Mesendoderm (in vitro differentiated cells): ENCODE measurements at regions not wholly inside any gene's neighbourhood (a gene's known extent, or its start where the extent isn't known, plus 50 kb on each side); places are given as distances from the start of the nearest gene placed in this dataset.

Source experiments
- DNase-seq: peaks from one replicate; pipeline ENCODE4 v3.0.0; 2013
- H2AK5ac ChIP-seq: 2 replicates; pipeline ENCODE4 v1.6.1; 2013; ENCODE audit warnings: low read length, inconsistent platforms
- H2BK120ac ChIP-seq: 2 replicates; pipeline ENCODE4 v1.6.1; 2013; ENCODE audit warnings: low read depth, mild to moderate bottlenecking, low read length, moderate library complexity, mixed read lengths
- H2BK15ac ChIP-seq: replicated peaks from 2 replicates; pipeline ENCODE4 v1.6.1; 2013; ENCODE audit warnings: low read depth, mild to moderate bottlenecking, moderate library complexity
- H2BK5ac ChIP-seq: 2 replicates; pipeline ENCODE4 v1.6.1; 2013; ENCODE audit warnings: low read length, inconsistent platforms
- H3K18ac ChIP-seq: 2 replicates; pipeline ENCODE4 v1.6.1; 2013; ENCODE audit warnings: mild to moderate bottlenecking, low read length, mixed read lengths
- H3K23ac ChIP-seq: one replicate; pipeline ENCODE4 v1.6.1; 2013; ENCODE audit warnings: low read length
- H3K27ac ChIP-seq: 2 replicates; pipeline ENCODE4 v1.5.1; 2013; ENCODE audit warnings: low read depth, mild to moderate bottlenecking, inconsistent platforms, low read length, moderate library complexity
- H3K27me3 ChIP-seq: 2 replicates; pipeline ENCODE4 v1.6.1; 2013; ENCODE audit warnings: low read length, control low read depth, mild to moderate bottlenecking, inconsistent platforms; ENCODE audit not compliant: insufficient read depth, poor library complexity
- H3K36me3 ChIP-seq: 2 replicates; pipeline ENCODE4 v1.6.1; 2013; ENCODE audit warnings: low read length, inconsistent platforms; ENCODE audit not compliant: control insufficient read depth, insufficient read depth
- H3K4ac ChIP-seq: one replicate; pipeline ENCODE4 v1.6.1; 2013; ENCODE audit warnings: low read depth, mild to moderate bottlenecking, low read length, moderate library complexity
- H3K4me1 ChIP-seq: 2 replicates; pipeline ENCODE4 v1.6.1; 2013; ENCODE audit warnings: low read depth, low read length, inconsistent platforms; ENCODE audit not compliant: control insufficient read depth
- H3K4me2 ChIP-seq: 2 replicates; pipeline ENCODE4 v1.6.1; 2013; ENCODE audit warnings: low read length
- H3K4me3 ChIP-seq: 2 replicates; pipeline ENCODE4 v1.5.1; 2013; ENCODE audit warnings: mild to moderate bottlenecking, low read length
- H3K56ac ChIP-seq: one replicate; pipeline ENCODE4 v1.6.1; 2013; ENCODE audit warnings: low read length
- H3K79me1 ChIP-seq: 2 replicates; pipeline ENCODE4 v1.6.1; 2013; ENCODE audit warnings: low read length, inconsistent platforms
- H3K79me2 ChIP-seq: 2 replicates; pipeline ENCODE4 v1.6.1; 2013; ENCODE audit warnings: mild to moderate bottlenecking, low read length; ENCODE audit not compliant: control insufficient read depth, insufficient read depth
- H3K9ac ChIP-seq: 2 replicates; pipeline ENCODE4 v1.6.1; 2013; ENCODE audit warnings: low read length, inconsistent platforms
- H4K5ac ChIP-seq: one replicate; pipeline ENCODE4 v1.6.1; 2013; ENCODE audit warnings: low read length
- H4K8ac ChIP-seq: one replicate; pipeline ENCODE4 v1.6.1; 2013; ENCODE audit warnings: low read depth, mild to moderate bottlenecking, control low read depth, low read length, moderate library complexity
- WGBS: extraction: QIAGEN DNeasy Blood & Tissue Kit; methylation state at CpG from one replicate; pipeline ENCODE4 v1.1.7; 2013; ENCODE audit warnings: low lambda C conversion rate, missing lambda C conversion rate; ENCODE audit not compliant: insufficient coverage; ENCODE audit errors: extremely low coverage; 5-methylcytosine and 5-hydroxymethylcytosine counted together

DNA sequence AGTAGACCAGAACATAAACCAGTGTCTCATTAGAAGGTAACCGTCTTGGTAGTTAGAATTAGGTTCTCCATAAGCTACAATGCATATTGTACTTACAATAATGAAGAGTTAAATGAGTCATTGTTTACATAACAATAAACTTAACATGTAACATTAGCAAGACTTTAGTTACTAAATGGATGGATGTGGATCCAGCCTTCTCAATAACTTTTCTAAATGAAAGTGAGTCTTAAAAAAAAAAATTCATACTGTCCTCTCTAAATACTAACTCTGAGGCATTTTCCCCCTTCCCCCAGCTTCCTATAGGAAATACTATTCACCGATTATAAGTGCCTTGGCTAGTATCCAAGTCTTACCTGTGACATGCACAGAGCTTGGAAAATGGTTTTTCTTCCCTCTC, 155.3 kb downstream of the CYB561 start:
- WGBS: no CpG with 5 or more reads among the region's 2 CpGs
- no peaks in the 10 kb centered on the region for H3K4me1 ChIP-seq
- H3K79me1 ChIP-seq: no peaks in the 10 kb centered on the region
- no peak for DNase-seq
- no peak overlapping the region for H3K4me3 ChIP-seq
- H3K27me3 ChIP-seq: no peaks in the 10 kb centered on the region
- no peak overlapping the region for H2BK5ac ChIP-seq
- no peak overlapping the region for H2AK5ac ChIP-seq
- H3K23ac ChIP-seq: no peak overlapping the region
- no peak overlapping the region for H3K4me2 ChIP-seq
- H3K56ac ChIP-seq: no peak overlapping the region
- H4K8ac ChIP-seq: no peak overlapping the region
- H3K4ac ChIP-seq: no peak overlapping the region
- no peaks in the 10 kb centered on the region for H3K79me2 ChIP-seq
- H3K9ac ChIP-seq: no peak overlapping the region
- H2BK15ac ChIP-seq: no peak overlapping the region
- no peak overlapping the region for H2BK120ac ChIP-seq
- H3K27ac ChIP-seq: no peak overlapping the region
- H3K36me3 ChIP-seq: no peaks in the 10 kb centered on the region
- H4K5ac ChIP-seq: no peak overlapping the region
- H3K18ac ChIP-seq: no peak overlapping the region

DNA sequence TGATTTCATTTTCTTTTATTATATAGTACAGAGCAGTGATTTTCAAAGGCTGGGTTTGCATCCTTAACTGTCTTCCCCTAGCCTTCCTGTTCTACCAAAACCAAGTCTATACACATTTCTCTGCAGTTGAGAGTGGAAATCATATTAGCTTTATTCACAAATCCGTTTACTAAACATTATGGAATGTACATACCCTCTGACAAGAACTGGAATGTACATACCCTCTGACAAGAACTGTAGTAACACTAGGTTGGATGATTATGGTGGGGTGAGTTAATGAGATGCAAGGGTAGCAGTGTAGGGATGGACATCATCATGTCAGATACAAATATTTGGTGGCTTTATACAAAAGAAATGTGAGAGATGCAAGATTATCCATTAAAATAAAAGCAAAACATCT, 154.8 kb downstream of the CYB561 start:
- no CpG with 5 or more reads among the region's 1 CpG for WGBS

DNA sequence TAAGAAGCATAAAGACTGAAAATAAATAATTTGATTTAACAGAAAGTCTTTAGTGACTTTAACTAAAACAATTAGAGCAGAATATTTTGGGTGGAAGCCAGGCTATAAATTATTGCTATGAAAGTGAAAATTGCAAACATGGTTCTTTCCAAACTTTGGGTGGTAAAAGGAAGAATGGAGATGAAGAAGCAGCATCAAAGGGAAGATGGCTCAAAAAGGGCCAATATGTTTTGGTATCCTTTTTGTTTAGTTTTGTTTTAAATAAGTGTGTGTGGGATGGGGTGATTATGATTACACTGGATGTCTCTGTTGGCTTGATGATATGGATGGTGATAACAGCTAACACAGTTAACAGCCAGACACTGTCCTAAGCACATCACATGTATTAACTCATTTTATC, 153.7 kb downstream of the CYB561 start:
- H3K79me2 ChIP-seq: no peaks in the 10 kb centered on the region
- no peak overlapping the region for H3K18ac ChIP-seq
- H4K8ac ChIP-seq: no peak overlapping the region
- no peak overlapping the region for H3K4me2 ChIP-seq
- DNase-seq: no peak
- H4K5ac ChIP-seq: no peak overlapping the region
- H2AK5ac ChIP-seq: no peak overlapping the region
- no peak overlapping the region for H3K27ac ChIP-seq
- no peaks in the 10 kb centered on the region for H3K36me3 ChIP-seq
- no peak overlapping the region for H3K56ac ChIP-seq
- no peaks in the 10 kb centered on the region for H3K4me1 ChIP-seq
- no peak overlapping the region for H3K9ac ChIP-seq
- no peak overlapping the region for H3K23ac ChIP-seq
- no peak overlapping the region for H2BK5ac ChIP-seq
- no peak overlapping the region for H3K4ac ChIP-seq
- no peak overlapping the region for H3K4me3 ChIP-seq
- H2BK15ac ChIP-seq: no peak overlapping the region
- H3K27me3 ChIP-seq: no peaks in the 10 kb centered on the region
- H2BK120ac ChIP-seq: no peak overlapping the region
- H3K79me1 ChIP-seq: no peaks in the 10 kb centered on the region

More for the DNA sequence above, 154.8 kb downstream of the CYB561 start:
- H3K4me2 ChIP-seq: no peak overlapping the region
- H3K79me2 ChIP-seq: no peaks in the 10 kb centered on the region
- H2BK5ac ChIP-seq: no peak overlapping the region
- H3K27me3 ChIP-seq: no peaks in the 10 kb centered on the region
- no peak overlapping the region for H2AK5ac ChIP-seq
- H2BK120ac ChIP-seq: no peak overlapping the region
- no peaks in the 10 kb centered on the region for H3K4me1 ChIP-seq
- H3K27ac ChIP-seq: no peak overlapping the region
- no peak overlapping the region for H3K56ac ChIP-seq
- no peak overlapping the region for H3K4me3 ChIP-seq
- no peak overlapping the region for H4K8ac ChIP-seq
- no peak overlapping the region for H2BK15ac ChIP-seq
- H3K18ac ChIP-seq: no peak overlapping the region
- no peak for DNase-seq
- no peak overlapping the region for H3K23ac ChIP-seq
- H3K9ac ChIP-seq: no peak overlapping the region
- H3K79me1 ChIP-seq: no peaks in the 10 kb centered on the region
- H4K5ac ChIP-seq: no peak overlapping the region
- no peak overlapping the region for H3K4ac ChIP-seq
- H3K36me3 ChIP-seq: no peaks in the 10 kb centered on the region

DNA sequence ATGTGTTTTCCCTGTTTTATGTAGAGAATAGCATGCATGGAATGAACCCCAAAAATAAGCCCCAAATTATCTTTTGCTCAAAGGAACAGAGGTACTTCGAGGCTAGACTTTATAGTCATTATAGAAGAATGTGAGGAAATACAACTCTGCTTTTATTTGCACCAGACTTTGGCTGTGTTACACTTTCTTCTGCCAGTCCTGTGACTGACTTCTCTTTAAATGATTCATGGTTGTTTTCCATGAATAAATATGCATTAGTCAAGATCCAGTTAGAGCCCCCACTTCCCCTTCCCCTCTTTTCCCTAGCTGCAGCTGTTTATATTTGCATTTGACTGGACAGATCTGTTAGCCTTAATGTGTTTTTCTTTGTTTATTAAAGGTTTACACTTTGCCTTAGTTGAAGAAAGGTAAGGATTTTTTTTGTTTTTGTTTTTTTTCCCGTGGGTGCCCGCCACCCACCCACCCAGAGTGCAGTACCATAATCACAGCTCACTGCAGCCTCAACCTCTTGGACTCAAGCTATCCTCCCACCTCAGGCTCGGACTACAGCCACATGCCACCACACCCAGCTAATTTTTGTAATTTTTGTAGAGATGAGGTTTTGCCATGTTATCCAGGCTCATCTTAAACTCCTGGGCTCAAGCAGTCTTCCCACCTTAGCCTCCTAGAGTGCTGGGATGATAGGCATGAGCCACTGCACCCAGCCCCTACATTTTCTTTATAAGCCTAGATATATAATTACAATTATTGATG, 152.6 kb downstream of the CYB561 start:
- Histone ChIP-seq H2BK5ac (no peak overlapping the region), H4K5ac (no peak overlapping the region), H3K56ac (no peak overlapping the region), H3K27ac (no peak overlapping the region), H3K4me1 (no peaks in the 10 kb centered on the region), H4K8ac (no peak overlapping the region), H3K79me1 (no peaks in the 10 kb centered on the region), H3K9ac (no peak overlapping the region), H2BK120ac (no peak overlapping the region), H3K27me3 (no peaks in the 10 kb centered on the region), H3K4ac (no peak overlapping the region), H3K4me3 (no peak overlapping the region), H2BK15ac (no peak overlapping the region), H3K79me2 (no peaks in the 10 kb centered on the region), H3K23ac (no peak overlapping the region), H3K4me2 (no peak overlapping the region), H3K18ac (no peak overlapping the region), H2AK5ac (no peak overlapping the region), H3K36me3 (no peaks in the 10 kb centered on the region)
- DNase-seq: no peak
- WGBS: no CpG with 5 or more reads among the region's 4 CpGs

DNA sequence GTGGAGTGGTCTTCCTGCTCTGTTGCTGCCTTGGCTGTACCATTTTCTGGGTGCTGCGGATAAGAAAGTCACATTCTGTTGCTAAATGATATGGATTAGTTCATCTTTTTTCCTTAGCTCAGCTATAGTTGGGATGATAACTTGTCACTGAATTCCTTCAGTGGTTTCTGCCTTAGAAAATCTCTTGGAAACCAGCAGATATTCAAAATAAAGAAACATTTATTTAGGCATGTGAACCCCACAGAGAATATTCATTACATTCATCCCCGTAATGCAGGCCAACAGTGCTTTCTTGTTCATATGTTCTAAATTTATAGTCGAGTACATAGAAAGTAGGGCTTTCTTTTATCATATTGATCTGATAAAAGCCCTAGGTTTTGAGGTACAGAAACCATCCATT, 151.3 kb downstream of the CYB561 start:
- H3K18ac ChIP-seq: no peak overlapping the region
- H2BK15ac ChIP-seq: no peak overlapping the region
- no peak overlapping the region for H4K5ac ChIP-seq
- no peak overlapping the region for H3K56ac ChIP-seq
- H3K27ac ChIP-seq: no peak overlapping the region
- no peak overlapping the region for H3K9ac ChIP-seq
- H3K27me3 ChIP-seq: no peaks in the 10 kb centered on the region
- no peak overlapping the region for H3K4me3 ChIP-seq
- no CpG with 5 or more reads among the region's 3 CpGs for WGBS
- H3K4me2 ChIP-seq: no peak overlapping the region
- no peak overlapping the region for H3K23ac ChIP-seq
- H3K79me2 ChIP-seq: no peaks in the 10 kb centered on the region
- no peak overlapping the region for H2AK5ac ChIP-seq
- H3K4ac ChIP-seq: no peak overlapping the region
- DNase-seq: no peak
- no peaks in the 10 kb centered on the region for H3K4me1 ChIP-seq
- no peak overlapping the region for H2BK120ac ChIP-seq
- H3K79me1 ChIP-seq: no peaks in the 10 kb centered on the region
- H3K36me3 ChIP-seq: no peaks in the 10 kb centered on the region
- H4K8ac ChIP-seq: no peak overlapping the region
- no peak overlapping the region for H2BK5ac ChIP-seq

DNA sequence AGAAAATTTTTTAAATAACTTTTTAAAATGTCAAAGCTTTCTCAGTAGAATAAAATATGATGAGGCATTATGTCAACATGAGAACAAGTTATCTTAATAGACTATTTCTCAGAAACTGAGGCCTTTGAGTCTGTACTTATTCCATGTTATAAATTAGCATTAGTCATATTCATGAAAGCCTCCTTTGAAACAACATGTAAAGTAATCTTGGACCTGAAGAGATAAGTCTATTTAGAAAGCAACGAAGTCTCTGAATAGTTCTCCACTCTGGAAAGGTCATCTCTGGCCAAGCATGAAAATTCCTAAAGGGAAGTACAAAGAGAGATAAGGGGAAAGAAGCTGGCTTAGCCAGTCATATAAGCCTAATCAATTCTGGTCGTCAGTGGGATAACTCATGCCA, 150.8 kb downstream of the CYB561 start:
- H3K18ac ChIP-seq: no peak overlapping the region
- H3K79me2 ChIP-seq: no peaks in the 10 kb centered on the region
- no peak overlapping the region for H2BK15ac ChIP-seq
- no peak for DNase-seq
- H4K5ac ChIP-seq: no peak overlapping the region
- no peak overlapping the region for H3K4me3 ChIP-seq
- H2BK5ac ChIP-seq: no peak overlapping the region
- H3K4me2 ChIP-seq: no peak overlapping the region
- no peaks in the 10 kb centered on the region for H3K4me1 ChIP-seq
- no peaks in the 10 kb centered on the region for H3K79me1 ChIP-seq
- H3K27me3 ChIP-seq: no peaks in the 10 kb centered on the region
- H3K9ac ChIP-seq: no peak overlapping the region
- no CpG with 5 or more reads among the region's 2 CpGs for WGBS
- no peak overlapping the region for H3K56ac ChIP-seq
- H3K27ac ChIP-seq: no peak overlapping the region
- no peak overlapping the region for H3K23ac ChIP-seq
- no peaks in the 10 kb centered on the region for H3K36me3 ChIP-seq
- no peak overlapping the region for H2AK5ac ChIP-seq
- H3K4ac ChIP-seq: no peak overlapping the region
- no peak overlapping the region for H4K8ac ChIP-seq
- no peak overlapping the region for H2BK120ac ChIP-seq
